Fibroblast of villous mesenchyme (primary cell): ENCODE measurements at regions not wholly inside any gene's neighbourhood (a gene's known extent, or its start where the extent isn't known, plus 50 kb on each side); places are given as distances from the start of the nearest gene placed in this dataset.

Experiments used
- DNase-seq: peaks from one replicate; pipeline ENCODE4 v3.0.0-alpha.2; 2010; ENCODE audit warnings: low read depth
- H3K4me3 ChIP-seq: 2 replicates; pipeline ENCODE4 v1.5.1; 2011; ENCODE audit warnings: low read depth, mild to moderate bottlenecking, low read length
- CTCF ChIP-seq: IDR thresholded peaks from 2 replicates; pipeline ENCODE4 v1.5.1; 2012; ENCODE audit warnings: low read depth, mild to moderate bottlenecking, low read length; ENCODE audit not compliant: insufficient read depth

GRCh38 chr14:76686646-76687045, 74.6 kb upstream of the VASH1 start:
- no peak for TF ChIP-seq CTCF
- no peak for DNase-seq
- H3K4me3 ChIP-seq: no peak overlapping the region

GRCh38 chr14:76687611-76688382, 73.5 kb upstream of the VASH1 start:
- no peak for DNase-seq
- no peak overlapping the region for H3K4me3 ChIP-seq
- TF ChIP-seq CTCF: no peak

GRCh38 chr14:76688383-76688671, 72.9 kb upstream of the VASH1 start:
- no peak for DNase-seq
- TF ChIP-seq CTCF: no peak
- H3K4me3 ChIP-seq: no peak overlapping the region

GRCh38 chr14:76690502-76691105, 70.7 kb upstream of the VASH1 start:
- no peak for DNase-seq
- no peak overlapping the region for H3K4me3 ChIP-seq
- TF ChIP-seq CTCF: no peak

- DNase-seq: no peak
- TF ChIP-seq CTCF: no peak
- H3K4me3 ChIP-seq: no peak overlapping the region
Measured at GRCh38 chr14:76694106-76694505, 67.2 kb upstream of the VASH1 start.

GRCh38 chr14:76695263-76695920, 65.9 kb upstream of the VASH1 start:
- H3K4me3 ChIP-seq: no peak overlapping the region
- DNase-seq: no peak
- TF ChIP-seq CTCF: no peak
